ENCODE measurements at regions not wholly inside any gene's neighbourhood (a gene's known extent, or its start where the extent isn't known, plus 50 kb on each side); places are given as distances from the start of the nearest gene placed in this dataset.
"Not testable (repeated sequence)": the region's sequence is repeated elsewhere in the genome, so short reads cannot be mapped to it uniquely, and the experiment has no call there.

- in situ Hi-C loops (cut with HindIII; ENCODE audit: low pct_unique_long_range_greater_than_20kb, low sequenced_read_pairs) = no loop called here
- DNase-seq (ENCODE audit: low read depth) = no peak
These were observed 500.2 kb upstream of the NUDT12 start for GRCh38 chr5:104062621-104063377.

GRCh38 chr5:104061707-104062106 lies 499.1 kb upstream of the NUDT12 start:
- DNase-seq (ENCODE audit: low read depth) = no peak
- in situ Hi-C loops (cut with HindIII; ENCODE audit: low pct_unique_long_range_greater_than_20kb, low sequenced_read_pairs) = no loop called here

GRCh38 chr5:104053353-104053649 lies 490.7 kb upstream of the NUDT12 start:
- in situ Hi-C loops (cut with HindIII; ENCODE audit: low pct_unique_long_range_greater_than_20kb, low sequenced_read_pairs) = no loop called here
- no peak for DNase-seq (ENCODE audit: low read depth)

- DNase-seq (ENCODE audit: low read depth) = no peak
- in situ Hi-C loops (cut with HindIII; ENCODE audit: low pct_unique_long_range_greater_than_20kb, low sequenced_read_pairs) = no loop called here
These were observed 490.2 kb upstream of the NUDT12 start for GRCh38 chr5:104052558-104053352.

GRCh38 chr5:104050436-104050835 lies 487.8 kb upstream of the NUDT12 start:
- in situ Hi-C loops (cut with HindIII; ENCODE audit: low pct_unique_long_range_greater_than_20kb, low sequenced_read_pairs) = no loop called here
- DNase-seq (ENCODE audit: low read depth) = no peak

GRCh38 chr5:104049752-104050151 lies 487.2 kb upstream of the NUDT12 start:
- in situ Hi-C loops (cut with HindIII; ENCODE audit: low pct_unique_long_range_greater_than_20kb, low sequenced_read_pairs) = no loop called here
- no peak for DNase-seq (ENCODE audit: low read depth)

GRCh38 chr5:104048231-104048630 lies 485.6 kb upstream of the NUDT12 start:
- no peak for DNase-seq (ENCODE audit: low read depth)
- in situ Hi-C loops (cut with HindIII; ENCODE audit: low pct_unique_long_range_greater_than_20kb, low sequenced_read_pairs) = no loop called here

- in situ Hi-C loops (cut with HindIII; ENCODE audit: low pct_unique_long_range_greater_than_20kb, low sequenced_read_pairs) = no loop called here
- no peak for DNase-seq (ENCODE audit: low read depth)
These were observed 483.4 kb upstream of the NUDT12 start for GRCh38 chr5:104045987-104046386.

- in situ Hi-C loops (cut with HindIII; ENCODE audit: low pct_unique_long_range_greater_than_20kb, low sequenced_read_pairs) = not testable (repeated sequence)
These were observed 477.3 kb upstream of the NUDT12 start for GRCh38 chr5:104039871-104040270.

GRCh38 chr5:104037136-104037535 lies 474.5 kb upstream of the NUDT12 start:
- in situ Hi-C loops (cut with HindIII; ENCODE audit: low pct_unique_long_range_greater_than_20kb, low sequenced_read_pairs); DNase-seq (ENCODE audit: low read depth): not testable (repeated sequence)

More at GRCh38 chr5:104039871-104040270, 477.3 kb upstream of the NUDT12 start:
- not testable (repeated sequence) for DNase-seq (ENCODE audit: low read depth)

- DNase-seq (ENCODE audit: low read depth); in situ Hi-C loops (cut with HindIII; ENCODE audit: low pct_unique_long_range_greater_than_20kb, low sequenced_read_pairs): not testable (repeated sequence)
These were observed 470.6 kb upstream of the NUDT12 start for GRCh38 chr5:104033186-104033585.

- in situ Hi-C loops (cut with HindIII; ENCODE audit: low pct_unique_long_range_greater_than_20kb, low sequenced_read_pairs) = no loop called here
- no peak for DNase-seq (ENCODE audit: low read depth)
These were observed 461.9 kb upstream of the NUDT12 start for GRCh38 chr5:104024538-104024937.

GRCh38 chr5:104023739-104024138 lies 461.1 kb upstream of the NUDT12 start:
- no peak for DNase-seq (ENCODE audit: low read depth)
- in situ Hi-C loops (cut with HindIII; ENCODE audit: low pct_unique_long_range_greater_than_20kb, low sequenced_read_pairs) = no loop called here

GRCh38 chr5:104019956-104020355 lies 457.4 kb upstream of the NUDT12 start:
- in situ Hi-C loops (cut with HindIII; ENCODE audit: low pct_unique_long_range_greater_than_20kb, low sequenced_read_pairs) = no loop called here
- no peak for DNase-seq (ENCODE audit: low read depth)

GRCh38 chr5:104018299-104018698 lies 455.7 kb upstream of the NUDT12 start:
- in situ Hi-C loops (cut with HindIII; ENCODE audit: low pct_unique_long_range_greater_than_20kb, low sequenced_read_pairs) = no loop called here
- DNase-seq (ENCODE audit: low read depth) = no peak

- DNase-seq (ENCODE audit: low read depth) = no peak
- in situ Hi-C loops (cut with HindIII; ENCODE audit: low pct_unique_long_range_greater_than_20kb, low sequenced_read_pairs) = no loop called here
These were observed 454.1 kb upstream of the NUDT12 start for GRCh38 chr5:104016646-104017045.

- in situ Hi-C loops (cut with HindIII; ENCODE audit: low pct_unique_long_range_greater_than_20kb, low sequenced_read_pairs) = no loop called here
- no peak for DNase-seq (ENCODE audit: low read depth)
These were observed 453.2 kb upstream of the NUDT12 start for GRCh38 chr5:104015765-104016164.

- in situ Hi-C loops (cut with HindIII; ENCODE audit: low pct_unique_long_range_greater_than_20kb, low sequenced_read_pairs); DNase-seq (ENCODE audit: low read depth): not testable (repeated sequence)
These were observed 440.2 kb upstream of the NUDT12 start for GRCh38 chr5:104002783-104003182.

GRCh38 chr5:104001136-104001535 lies 438.5 kb upstream of the NUDT12 start:
- no peak for DNase-seq (ENCODE audit: low read depth)

GRCh38 chr5:103993031-103993430 lies 430.4 kb upstream of the NUDT12 start:
- in situ Hi-C loops (cut with HindIII; ENCODE audit: low pct_unique_long_range_greater_than_20kb, low sequenced_read_pairs) = no loop called here
- no peak for DNase-seq (ENCODE audit: low read depth)

More at GRCh38 chr5:104001136-104001535, 438.5 kb upstream of the NUDT12 start:
- in situ Hi-C loops (cut with HindIII; ENCODE audit: low pct_unique_long_range_greater_than_20kb, low sequenced_read_pairs) = no loop called here

Data from Caki2 (cell line).